Fibroblast of mammary gland (primary cell): ENCODE measurements at regions not wholly inside any gene's neighbourhood (a gene's known extent, or its start where the extent isn't known, plus 50 kb on each side); places are given as distances from the start of the nearest gene placed in this dataset.

Source experiments
- DNase-seq: peaks from one replicate; pipeline ENCODE4 v3.0.0-alpha.2; 2010; ENCODE audit warnings: low read depth
- H3K4me3 ChIP-seq: 2 replicates; pipeline ENCODE4 v1.5.1; 2011; ENCODE audit warnings: low read depth, mild to moderate bottlenecking, low read length, moderate library complexity; ENCODE audit not compliant: control insufficient read depth
- CTCF ChIP-seq: conservative IDR thresholded peaks from 2 replicates; pipeline ENCODE4 v1.5.1; 2011; ENCODE audit warnings: low read depth, low read length, inconsistent platforms; ENCODE audit not compliant: control insufficient read depth, insufficient read depth

DNA sequence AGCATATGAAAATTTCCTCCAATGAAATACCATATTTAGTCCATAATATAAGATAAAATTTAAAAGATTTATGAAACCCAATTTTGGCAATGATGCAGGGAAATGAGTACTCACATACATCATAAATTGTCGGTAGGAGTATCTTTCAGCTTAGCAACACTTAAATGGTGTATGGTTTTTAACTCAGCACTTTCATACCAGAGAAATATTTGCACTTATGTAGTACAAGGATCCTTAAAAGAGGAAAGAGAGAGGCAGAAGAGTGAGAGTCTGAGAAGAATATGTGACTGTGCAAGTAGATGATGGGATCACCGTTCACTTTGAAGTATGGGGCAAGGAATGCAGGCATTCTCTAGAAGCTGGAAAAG, 379.3 kb upstream of the DCN start:
- DNase-seq = no peak
- no peak for TF ChIP-seq CTCF
- H3K4me3 ChIP-seq = no peak overlapping the region

DNA sequence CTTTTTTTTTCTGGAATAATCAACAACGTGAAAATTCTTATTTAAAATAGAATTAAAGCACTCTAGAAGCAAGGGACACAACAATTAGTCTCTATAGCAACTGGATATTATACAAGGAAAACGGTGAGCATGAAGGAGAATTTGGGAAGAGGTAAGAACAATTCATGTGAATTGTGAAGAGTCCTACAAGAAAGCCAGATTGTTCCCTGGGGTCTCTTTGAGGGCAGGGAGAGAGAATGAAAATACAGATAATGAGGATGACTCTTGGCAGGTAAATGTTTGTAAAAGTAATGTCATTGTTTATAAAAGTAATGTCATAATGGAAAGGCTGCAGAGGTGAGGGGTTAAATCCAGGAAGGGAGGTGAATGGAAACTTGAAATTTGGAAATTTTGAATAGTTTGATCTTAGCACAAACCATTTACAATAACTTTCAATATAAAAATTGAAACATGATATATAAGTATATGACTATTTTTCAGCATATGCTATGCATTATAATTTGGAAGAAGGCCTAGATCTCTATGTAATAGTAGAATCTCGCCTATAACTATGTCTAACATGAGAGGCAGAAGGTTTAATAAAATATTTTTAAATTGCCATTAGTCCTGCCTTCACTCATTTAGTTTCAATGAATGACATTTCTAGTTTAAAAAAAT, 378.8 kb upstream of the DCN start:
- H3K4me3 ChIP-seq = no peak overlapping the region
- TF ChIP-seq CTCF = no peak
- no peak for DNase-seq

- TF ChIP-seq CTCF = no peak
- DNase-seq = no peak
- H3K4me3 ChIP-seq = no peak overlapping the region
Observed at GRCh38 chr12:91556909-91557308, 374.3 kb upstream of the DCN start.

- DNase-seq = no peak
- TF ChIP-seq CTCF = no peak
- H3K4me3 ChIP-seq = no peak overlapping the region
Observed at GRCh38 chr12:91555436-91556415, 373.1 kb upstream of the DCN start.

DNA sequence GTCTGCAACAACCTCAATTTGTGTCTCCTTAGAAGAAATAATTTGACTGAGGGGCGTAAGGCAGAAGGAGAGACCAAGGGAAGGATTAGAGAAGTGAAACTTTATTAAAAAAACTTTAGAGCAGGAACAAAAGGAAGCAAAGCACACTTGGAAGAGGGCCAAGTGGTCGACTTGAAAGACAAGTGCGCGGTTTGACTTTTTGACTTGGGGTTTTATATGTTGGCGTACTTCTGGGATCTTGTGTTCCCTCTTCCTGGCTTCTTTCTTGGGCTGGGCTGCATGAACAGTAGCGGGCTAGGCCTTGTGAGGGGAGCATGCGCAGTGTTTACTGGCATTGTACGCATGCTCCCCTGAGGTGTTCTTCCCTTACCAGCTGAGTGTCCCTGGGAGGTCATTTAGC, 369.3 kb upstream of the DCN start:
- no peak overlapping the region for H3K4me3 ChIP-seq
- TF ChIP-seq CTCF = no peak
- no peak for DNase-seq

DNA sequence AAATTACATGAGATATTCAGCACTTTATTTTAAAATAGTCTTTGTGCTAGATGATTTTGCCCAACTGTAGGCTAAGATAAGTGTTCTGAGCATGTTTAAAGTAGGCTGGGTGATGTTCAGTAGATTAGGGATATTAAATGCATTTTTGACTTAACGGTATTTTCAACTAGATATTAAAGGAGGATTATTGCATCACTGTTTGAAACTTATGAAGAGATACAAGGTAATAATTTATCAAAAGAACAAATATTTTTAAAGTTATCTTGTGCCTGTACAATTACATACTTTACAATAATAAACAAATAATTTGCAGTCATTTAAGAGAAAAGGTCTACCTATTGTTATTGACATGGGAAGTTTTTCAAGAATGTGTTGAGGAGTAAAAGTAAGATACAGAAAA, 368.6 kb upstream of the DCN start:
- TF ChIP-seq CTCF = no peak
- no peak overlapping the region for H3K4me3 ChIP-seq
- no peak for DNase-seq
